ENCODE measurements at regions not wholly inside any gene's neighbourhood (a gene's known extent, or its start where the extent isn't known, plus 50 kb on each side); places are given as distances from the start of the nearest gene placed in this dataset.

- TF ChIP-seq POLR2A (IDR thresholded peaks at IDR 0.05) (no peak), CTCF (IDR thresholded peaks at IDR 0.05) (no peak)
These were observed 163.2 kb upstream of the MYCN start for GRCh38 chr2:15776992-15777702.

Data from uterus (tissue), 2 donors.